GM10248 (cell line): ENCODE measurements at regions not wholly inside any gene's neighbourhood (a gene's known extent, or its start where the extent isn't known, plus 50 kb on each side); places are given as distances from the start of the nearest gene placed in this dataset.

Source experiments
- CTCF ChIA-PET: fragments of 300-600 bp; sonication (Branson Sonifier 250); formaldehyde crosslinking; extraction: SDS; loops from one replicate; lab custom pipeline; 2021; ENCODE audit warnings: antibody characterized with exemption; lab: Yijun Ruan, JAX
- POLR2A ChIA-PET: fragments of 350-650 bp; sonication (Branson Sonifier 250); formaldehyde crosslinking; extraction: SDS; loops from one replicate; lab custom pipeline; 2020; ENCODE audit warnings: antibody characterized with exemption; lab: Yijun Ruan, JAX
- DNase-seq: peaks from one replicate; pipeline ENCODE4 v3.0.0; 2012; ENCODE audit errors: extremely low spot score
- TF ChIP-seq, protein P1 (sequence below): IDR thresholded peaks from 2 replicates; pipeline ENCODE4 v1.5.1; 2012; ENCODE audit warnings: mild to moderate bottlenecking, low read depth; ENCODE audit errors: extremely low read depth, missing control alignments, control extremely low read depth

DNA sequence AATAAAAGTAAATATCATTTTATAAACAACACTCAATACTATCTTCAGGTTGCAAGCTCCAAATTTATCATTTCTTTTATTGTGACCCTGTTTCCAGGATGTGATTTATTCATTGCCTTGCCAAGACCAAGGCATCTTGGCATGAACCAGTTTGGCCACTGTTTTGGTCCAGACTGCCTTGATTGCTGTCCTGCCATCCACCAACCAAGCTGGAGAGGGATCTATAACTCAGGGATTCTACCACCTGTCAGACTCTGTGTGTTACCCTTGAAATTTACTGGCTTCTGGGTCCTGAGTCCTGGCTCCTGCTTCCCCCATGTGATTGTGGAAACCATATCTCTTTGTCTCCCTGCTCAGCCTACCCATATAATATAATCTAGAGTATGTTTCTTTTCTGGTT is 343.0 kb downstream of the GPAM start:
- ChIA-PET POLR2A (no interaction called here), CTCF (interaction anchor here (2.0 kb wide), 1 partner anchor 12 kb away, joined by 6 read pairs; no protein-coding TSS in a partner anchor)
- TF ChIP-seq, protein P1, sequence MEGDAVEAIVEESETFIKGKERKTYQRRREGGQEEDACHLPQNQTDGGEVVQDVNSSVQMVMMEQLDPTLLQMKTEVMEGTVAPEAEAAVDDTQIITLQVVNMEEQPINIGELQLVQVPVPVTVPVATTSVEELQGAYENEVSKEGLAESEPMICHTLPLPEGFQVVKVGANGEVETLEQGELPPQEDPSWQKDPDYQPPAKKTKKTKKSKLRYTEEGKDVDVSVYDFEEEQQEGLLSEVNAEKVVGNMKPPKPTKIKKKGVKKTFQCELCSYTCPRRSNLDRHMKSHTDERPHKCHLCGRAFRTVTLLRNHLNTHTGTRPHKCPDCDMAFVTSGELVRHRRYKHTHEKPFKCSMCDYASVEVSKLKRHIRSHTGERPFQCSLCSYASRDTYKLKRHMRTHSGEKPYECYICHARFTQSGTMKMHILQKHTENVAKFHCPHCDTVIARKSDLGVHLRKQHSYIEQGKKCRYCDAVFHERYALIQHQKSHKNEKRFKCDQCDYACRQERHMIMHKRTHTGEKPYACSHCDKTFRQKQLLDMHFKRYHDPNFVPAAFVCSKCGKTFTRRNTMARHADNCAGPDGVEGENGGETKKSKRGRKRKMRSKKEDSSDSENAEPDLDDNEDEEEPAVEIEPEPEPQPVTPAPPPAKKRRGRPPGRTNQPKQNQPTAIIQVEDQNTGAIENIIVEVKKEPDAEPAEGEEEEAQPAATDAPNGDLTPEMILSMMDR: no peak
- DNase-seq: no peak

DNA sequence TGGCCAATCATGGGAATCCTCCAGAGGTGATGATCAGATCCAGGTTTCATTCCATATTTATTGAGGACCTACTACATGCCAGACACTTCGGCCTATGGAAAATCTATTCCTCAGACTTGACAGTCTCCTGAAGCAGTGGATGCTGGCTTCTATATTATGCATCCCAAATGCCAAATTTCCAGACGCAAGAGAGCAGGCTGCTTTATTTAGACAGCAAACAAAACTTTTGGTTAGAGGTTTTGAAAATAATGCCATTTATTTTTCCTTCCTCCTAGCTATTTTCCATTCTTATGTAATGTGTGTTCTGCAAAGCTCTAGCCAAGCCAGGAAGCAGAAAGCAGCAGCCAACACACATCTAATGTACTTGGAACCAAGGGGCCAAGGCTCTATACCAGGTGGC is 330.8 kb downstream of the GPAM start:
- TF ChIP-seq, protein P1: no peak
- ChIA-PET POLR2A (no interaction called here), CTCF (interaction anchor here (1.1 kb wide), 1 partner anchor 8 kb away, joined by 3 read pairs; no protein-coding TSS in a partner anchor)
- DNase-seq: no peak

GRCh38 chr10:111856631-111857030 is 326.9 kb downstream of the GPAM start:
- DNase-seq: no peak
- TF ChIP-seq, protein P1: no peak
- POLR2A ChIA-PET: no interaction called here
- CTCF ChIA-PET: no interaction called here

GRCh38 chr10:111865550-111865949 is 318.0 kb downstream of the GPAM start:
- DNase-seq: no peak
- TF ChIP-seq, protein P1: no peak
- ChIA-PET POLR2A (no interaction called here), CTCF (interaction anchor here (1.7 kb wide), 1 partner anchor 33 kb away, joined by 3 read pairs; no protein-coding TSS in a partner anchor)

DNA sequence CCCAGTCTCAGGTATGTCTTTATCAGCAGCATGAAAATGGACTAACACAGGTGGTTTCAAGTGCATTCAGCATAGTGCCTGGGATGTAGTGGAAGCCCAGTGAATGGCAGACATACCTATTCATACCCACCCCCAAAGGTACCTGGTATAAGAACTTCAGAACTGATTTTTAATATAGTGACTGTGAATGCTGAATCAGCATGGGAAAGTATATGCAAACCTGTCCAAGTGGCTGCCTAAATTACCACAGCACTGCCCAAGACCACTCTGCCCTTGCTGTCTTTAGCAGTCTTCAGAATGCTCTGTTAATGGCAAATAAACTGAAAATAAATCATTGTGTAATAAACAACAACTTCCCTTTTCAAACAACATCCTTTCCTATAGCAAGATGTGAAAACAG is 312.1 kb downstream of the GPAM start:
- ChIA-PET POLR2A (no interaction called here), CTCF (no interaction called here)
- TF ChIP-seq, protein P1: no peak
- no peak for DNase-seq

DNA sequence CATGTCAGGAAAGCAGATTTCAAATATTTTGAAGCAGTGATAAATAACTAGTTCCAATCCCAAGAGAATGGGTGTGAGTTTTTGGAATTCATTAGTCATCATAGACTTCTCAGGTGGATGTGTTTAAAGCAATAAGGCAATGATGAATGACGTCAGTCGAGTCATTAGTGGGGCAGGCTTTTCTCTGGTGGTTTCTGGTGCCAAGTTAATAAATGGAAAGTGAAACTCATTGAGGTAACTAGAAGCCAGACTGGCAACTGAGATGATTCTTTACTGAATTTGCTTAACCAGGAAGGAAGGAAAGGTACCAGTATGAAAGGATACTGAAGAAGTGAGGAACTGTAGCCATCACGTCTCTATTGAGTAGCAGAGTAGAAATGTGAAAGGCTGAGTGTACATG is 311.0 kb downstream of the GPAM start:
- POLR2A ChIA-PET: no interaction called here
- TF ChIP-seq, protein P1: no peak
- CTCF ChIA-PET: no interaction called here
- no peak for DNase-seq
